GM19452 (cell line): ENCODE measurements at regions not wholly inside any gene's neighbourhood (a gene's known extent, or its start where the extent isn't known, plus 50 kb on each side); places are given as distances from the start of the nearest gene placed in this dataset.
"Not testable (repeated sequence)": the region's sequence is repeated elsewhere in the genome, so short reads cannot be mapped to it uniquely, and the experiment has no call there.

Experiments
- ATAC-seq: cut with Tn5 transposase; IDR thresholded peaks from one replicate; pipeline ENCODE4 v1.9.1; 2021; ENCODE audit not compliant: unreplicated experiment

DNA sequence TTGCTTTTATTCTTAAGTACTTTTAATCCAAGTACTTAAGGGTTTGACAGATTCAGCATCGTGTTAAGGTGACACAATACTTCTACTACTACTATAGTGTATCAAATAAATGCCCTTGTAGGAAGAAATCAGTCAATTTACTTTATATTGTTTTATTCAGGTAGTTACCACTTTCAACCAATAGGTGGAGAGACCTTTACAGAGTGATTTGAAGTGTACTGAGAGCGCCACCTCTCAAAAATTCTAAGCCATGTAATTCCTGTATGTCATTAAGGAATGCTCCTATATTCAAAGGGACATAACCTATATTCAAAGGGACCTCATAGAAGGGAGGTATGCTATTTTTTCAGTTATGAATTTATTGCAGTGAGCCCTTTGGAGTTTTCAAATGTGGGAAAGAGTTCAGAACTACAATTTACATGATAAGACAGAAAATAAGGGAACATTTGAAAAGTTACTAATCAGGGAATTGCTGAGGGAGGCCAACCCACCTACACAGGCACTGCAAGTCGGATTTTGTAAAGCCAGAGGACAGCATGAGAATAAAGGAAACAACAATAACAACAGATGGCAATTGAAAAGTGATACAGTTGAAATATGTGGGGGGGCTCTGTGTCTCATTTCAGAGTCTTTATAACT lies 955.6 kb downstream of the TBC1D32 start:
- peak; percentile 84 for ATAC-seq

DNA sequence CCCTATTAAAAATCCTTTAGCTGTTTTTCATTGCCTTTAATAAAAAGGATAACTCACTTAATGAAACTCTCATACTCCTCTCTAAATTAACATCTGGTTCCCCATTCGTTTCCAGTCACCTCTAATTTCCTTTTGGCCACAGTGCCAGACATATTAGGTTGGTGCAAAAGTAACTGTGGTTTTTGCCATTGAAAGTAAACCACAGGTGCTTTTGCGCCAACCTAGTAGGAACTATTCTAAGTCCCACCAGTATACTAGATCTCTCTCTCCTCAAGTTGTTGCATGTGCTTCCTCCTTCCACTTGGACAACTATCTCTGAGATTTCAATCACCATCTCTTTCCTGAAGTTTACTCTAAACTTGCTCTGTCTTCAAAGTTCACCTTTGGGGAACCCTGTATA lies 961.1 kb downstream of the TBC1D32 start:
- no peak for ATAC-seq

DNA sequence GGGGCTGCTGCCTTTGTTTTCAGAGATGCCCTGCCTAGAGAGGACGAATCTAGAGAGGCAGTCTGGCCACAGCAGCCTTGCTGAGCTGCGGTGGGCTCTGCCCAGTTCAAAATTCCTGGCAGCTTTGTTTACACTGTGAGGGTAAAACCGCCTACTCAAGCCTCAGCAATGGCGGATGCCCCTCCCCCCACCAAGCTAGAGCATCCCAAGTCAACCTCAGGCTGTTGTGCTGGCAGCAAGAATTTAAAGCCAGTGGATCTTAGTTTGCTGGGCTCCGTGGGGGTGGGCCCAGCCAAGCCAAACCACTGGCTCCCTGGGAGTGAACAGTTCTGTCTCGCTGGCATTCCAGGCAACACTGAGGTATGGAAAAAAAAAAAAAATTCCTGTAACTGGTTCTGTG lies 970.9 kb downstream of the TBC1D32 start:
- no peak for ATAC-seq

DNA sequence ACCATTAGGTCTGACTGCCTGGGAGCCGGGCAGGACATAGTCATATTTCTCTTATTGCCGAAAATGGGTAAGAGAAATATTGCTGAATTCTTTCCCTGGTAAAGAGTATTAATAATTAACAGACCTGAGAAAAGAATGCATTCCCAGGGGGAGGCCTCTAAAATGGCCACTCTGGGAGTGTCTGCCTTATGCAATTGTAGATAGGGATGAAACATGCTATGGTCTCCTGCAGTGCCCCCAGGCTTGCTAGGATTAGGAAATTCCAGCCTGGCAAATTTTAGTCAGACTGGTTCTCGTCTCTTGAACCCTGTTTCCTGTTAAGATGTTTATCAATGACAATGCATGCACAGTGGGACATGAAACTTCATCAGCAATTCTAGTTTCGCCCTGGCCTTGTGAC lies 975.7 kb downstream of the TBC1D32 start:
- ATAC-seq, result not testable (repeated sequence)

GRCh38 chr6:120357447-120357846 lies 976.8 kb downstream of the TBC1D32 start:
- ATAC-seq, result no peak

DNA sequence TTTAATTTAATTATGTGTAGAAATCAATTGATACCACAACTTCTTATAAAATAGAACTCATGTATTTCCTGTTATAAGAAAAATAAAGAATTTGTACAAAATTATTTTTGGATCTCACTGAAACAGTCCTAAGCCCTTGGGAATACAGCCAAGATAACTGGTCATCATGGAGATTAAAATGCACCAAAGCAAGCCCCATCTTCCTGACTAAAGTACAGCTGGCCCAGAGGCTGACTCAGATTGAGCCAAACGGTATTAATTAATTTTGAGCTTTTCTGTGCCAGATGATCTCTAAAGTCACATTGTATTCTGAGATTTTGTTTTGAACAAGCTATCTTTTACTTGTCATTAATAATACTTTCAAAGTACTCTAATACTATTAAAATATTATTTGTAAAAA lies 978.5 kb downstream of the TBC1D32 start:
- no peak for ATAC-seq

DNA sequence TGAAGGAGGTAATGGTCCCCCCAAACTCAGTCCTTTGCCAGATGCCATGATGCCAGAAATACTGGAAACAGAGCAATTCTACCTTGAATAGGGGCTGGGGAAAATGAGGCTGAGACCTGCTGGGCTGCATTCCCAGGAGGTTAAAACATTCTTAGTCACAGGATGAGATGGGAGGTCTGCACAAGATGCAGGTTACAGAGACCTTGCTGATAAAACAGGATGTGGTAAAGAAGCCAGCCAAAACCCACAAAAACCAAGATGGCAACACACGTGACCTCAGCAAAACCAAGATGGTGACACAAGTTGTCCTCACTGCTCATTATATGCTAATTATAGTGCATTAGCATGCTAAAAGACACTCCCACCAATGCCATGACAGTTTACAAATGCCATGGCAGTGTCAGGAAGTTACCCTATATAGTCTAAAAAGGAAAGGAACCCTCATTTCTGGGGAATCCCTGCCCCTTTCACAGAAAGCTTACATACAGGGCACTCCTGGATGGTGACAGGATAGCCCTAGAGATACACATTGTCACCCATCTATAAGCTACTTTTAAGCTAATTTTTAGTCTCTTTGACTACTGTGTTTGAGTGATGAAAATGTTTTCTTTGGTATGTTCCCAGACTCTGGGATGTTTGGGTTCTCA lies 979.7 kb downstream of the TBC1D32 start:
- no peak for ATAC-seq

DNA sequence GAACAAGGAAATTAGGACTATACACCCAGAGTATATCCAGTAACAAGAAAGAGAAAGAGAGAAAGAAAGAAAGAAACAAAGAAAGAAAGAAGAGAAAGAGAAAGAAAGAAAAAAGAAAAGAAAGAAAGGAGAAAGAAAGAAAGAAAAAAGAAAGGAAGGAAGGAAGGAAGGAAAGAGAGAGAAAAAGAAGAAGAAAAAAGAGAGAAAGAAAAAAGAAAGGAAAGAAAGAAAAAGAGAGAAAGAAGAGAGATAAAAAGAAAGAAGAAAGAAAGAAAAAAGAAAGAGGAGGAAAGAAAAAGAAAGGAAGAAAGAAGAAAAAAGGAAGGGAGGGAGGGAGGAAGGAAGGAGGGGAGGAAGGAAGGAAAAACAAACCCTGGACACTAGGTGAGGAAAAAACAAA lies 981.8 kb downstream of the TBC1D32 start:
- ATAC-seq, result no peak

DNA sequence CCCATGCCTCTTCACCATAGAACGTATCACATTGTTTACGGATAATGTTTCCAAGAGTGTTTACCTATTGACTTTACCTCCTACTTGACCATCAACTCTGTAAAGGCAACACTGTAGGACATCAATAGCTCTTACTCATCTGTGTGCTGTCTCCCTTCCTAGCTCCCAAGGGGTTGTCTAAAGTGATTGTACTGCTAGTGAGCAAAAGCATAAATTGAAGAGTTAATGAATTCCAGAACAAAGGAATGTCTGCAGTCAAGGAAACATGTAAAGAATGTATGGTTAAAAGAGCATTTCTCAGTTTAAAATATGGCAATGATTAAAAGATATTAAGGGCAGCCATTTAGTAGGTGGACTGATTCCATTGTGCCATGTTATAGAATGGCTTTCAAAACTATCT lies 985.4 kb downstream of the TBC1D32 start:
- ATAC-seq, result no peak

GRCh38 chr6:120328521-120328920 lies 979.0 kb upstream of the MAN1A1 start:
- ATAC-seq, result no peak

GRCh38 chr6:120320481-120321162 lies 971.1 kb upstream of the MAN1A1 start:
- ATAC-seq, result peak; percentile 79

GRCh38 chr6:120304223-120304622 lies 954.7 kb upstream of the MAN1A1 start:
- ATAC-seq, result no peak

- ATAC-seq, result no peak
These were observed 954.0 kb upstream of the MAN1A1 start for GRCh38 chr6:120303527-120303926.

- no peak for ATAC-seq
These were observed 952.5 kb upstream of the MAN1A1 start for GRCh38 chr6:120302041-120302440.

- ATAC-seq, result no peak
These were observed 941.4 kb upstream of the MAN1A1 start for GRCh38 chr6:120290964-120291363.

GRCh38 chr6:120282005-120282404 lies 932.4 kb upstream of the MAN1A1 start:
- no peak for ATAC-seq

GRCh38 chr6:120279466-120280167 lies 930.1 kb upstream of the MAN1A1 start:
- ATAC-seq, result no peak

DNA sequence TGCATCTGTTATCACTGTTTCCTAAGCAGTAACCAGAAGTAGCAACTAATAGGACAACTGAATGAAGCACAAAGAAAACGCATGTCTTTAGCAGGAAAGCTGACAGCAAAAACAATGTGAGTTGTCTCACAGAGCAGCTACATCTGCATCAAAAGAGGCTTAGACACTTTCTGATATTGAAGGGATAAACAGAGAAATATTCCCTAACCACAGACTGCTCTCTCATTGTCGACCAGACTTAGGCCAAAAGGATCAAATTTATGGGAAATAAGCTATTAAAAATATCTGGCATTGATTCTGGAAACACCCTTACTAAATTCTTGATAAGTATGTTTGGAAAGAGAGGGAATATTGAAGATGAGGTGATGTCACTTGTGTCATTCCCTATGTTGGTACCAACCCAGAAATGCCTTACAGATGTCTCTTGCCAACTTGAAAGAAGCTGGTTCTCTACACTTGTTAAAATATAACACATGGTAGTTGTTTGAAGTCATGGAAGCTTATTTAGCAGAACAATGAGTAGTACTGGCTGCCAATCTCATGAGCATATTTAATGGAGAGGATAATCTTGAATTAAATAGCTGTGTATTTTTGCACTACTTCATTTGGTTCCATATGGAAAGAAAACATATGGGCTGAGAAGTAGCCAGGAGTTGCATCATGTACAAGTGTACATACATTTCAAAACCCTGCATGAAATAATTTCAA lies 929.3 kb upstream of the MAN1A1 start:
- no peak for ATAC-seq

GRCh38 chr6:120274547-120274946 lies 925.0 kb upstream of the MAN1A1 start:
- peak; percentile 71 for ATAC-seq

DNA sequence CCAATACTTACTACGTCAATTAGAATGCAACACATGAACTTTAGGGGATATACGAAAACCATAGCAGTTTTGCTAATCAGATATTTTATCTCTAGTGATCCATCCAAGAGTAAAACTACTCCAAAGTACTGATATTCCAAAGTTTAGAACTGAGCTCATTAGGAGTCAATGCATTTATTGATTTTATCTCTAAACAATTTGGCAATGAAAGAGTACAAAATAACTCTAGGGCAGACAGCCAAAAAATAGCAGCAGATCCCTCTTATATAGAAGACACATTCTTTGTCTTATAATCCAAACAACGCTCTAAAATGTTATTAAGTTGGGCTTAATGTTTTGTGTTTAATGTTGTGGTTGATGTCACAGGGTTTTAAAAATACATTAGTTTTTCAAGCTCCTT lies 923.9 kb upstream of the MAN1A1 start:
- ATAC-seq, result no peak

DNA sequence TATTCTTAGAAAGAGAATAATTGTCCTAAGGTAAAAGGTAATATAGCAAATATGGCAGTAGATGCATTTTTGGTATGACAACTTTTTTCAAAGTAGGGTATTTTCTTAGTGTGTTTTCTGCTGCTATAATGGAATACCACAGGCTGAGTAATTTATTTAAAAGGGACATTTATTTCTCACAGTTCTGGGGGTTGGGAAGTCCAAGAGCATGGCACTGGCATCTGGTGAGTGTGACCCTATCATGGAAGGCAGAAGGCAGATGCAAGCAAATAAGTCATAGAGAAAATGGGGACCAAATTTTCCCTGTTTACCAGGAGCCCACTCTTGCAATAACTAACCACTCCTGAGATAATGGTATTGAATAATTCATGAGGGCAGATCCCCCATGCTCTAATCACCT lies 922.5 kb upstream of the MAN1A1 start:
- ATAC-seq, result no peak
